NCI-H446 (cell line): ENCODE measurements at regions not wholly inside any gene's neighbourhood (a gene's known extent, or its start where the extent isn't known, plus 50 kb on each side); places are given as distances from the start of the nearest gene placed in this dataset.

Experiments
- DNase-seq, 2 experiments: peaks; one replicate each; lab custom pipeline; 2025; lab: John Stamatoyannopoulos, UW

- no peak for DNase-seq
These were observed 119.1 kb downstream of the NDUFA10 start for GRCh38 chr2:239905884-239906654.

- no peak for DNase-seq
These were observed 119.8 kb downstream of the NDUFA10 start for GRCh38 chr2:239905306-239905705.

GRCh38 chr2:239904496-239904895 lies 120.6 kb downstream of the NDUFA10 start:
- no peak for DNase-seq

GRCh38 chr2:239903803-239904202 lies 121.3 kb downstream of the NDUFA10 start:
- no peak for DNase-seq

GRCh38 chr2:239903210-239903609 lies 121.9 kb downstream of the NDUFA10 start:
- DNase-seq: no peak

GRCh38 chr2:239902749-239903201 lies 122.4 kb downstream of the NDUFA10 start:
- DNase-seq: no peak

GRCh38 chr2:239898292-239898925 lies 126.7 kb downstream of the NDUFA10 start:
- DNase-seq: no peak

GRCh38 chr2:239897596-239898235 lies 127.4 kb downstream of the NDUFA10 start:
- DNase-seq: no peak

GRCh38 chr2:239896075-239896474 lies 129.1 kb downstream of the NDUFA10 start:
- no peak for DNase-seq

GRCh38 chr2:239895669-239896068 lies 129.5 kb downstream of the NDUFA10 start:
- DNase-seq: no peak

- DNase-seq: no peak
These were observed 130.0 kb downstream of the NDUFA10 start for GRCh38 chr2:239895116-239895515.

GRCh38 chr2:239894276-239894675 lies 130.9 kb downstream of the NDUFA10 start:
- no peak for DNase-seq

GRCh38 chr2:239893236-239893515 lies 132.0 kb downstream of the NDUFA10 start:
- DNase-seq: peak in 1 of 2 experiments; percentile 9

GRCh38 chr2:239892441-239893235 lies 132.5 kb downstream of the NDUFA10 start:
- DNase-seq: no peak

GRCh38 chr2:239891698-239892097 lies 133.4 kb downstream of the NDUFA10 start:
- no peak for DNase-seq

- no peak for DNase-seq
These were observed 134.9 kb downstream of the NDUFA10 start for GRCh38 chr2:239890206-239890746.

- no peak for DNase-seq
These were observed 135.5 kb downstream of the NDUFA10 start for GRCh38 chr2:239889641-239890121.

- DNase-seq: no peak
These were observed 137.5 kb downstream of the NDUFA10 start for GRCh38 chr2:239887604-239888003.

- DNase-seq: no peak
These were observed 138.4 kb downstream of the NDUFA10 start for GRCh38 chr2:239886781-239887180.

- no peak for DNase-seq
These were observed 140.3 kb downstream of the NDUFA10 start for GRCh38 chr2:239884875-239885274.

GRCh38 chr2:239884051-239884405 lies 141.1 kb downstream of the NDUFA10 start:
- no peak for DNase-seq
